ENCODE measurements at regions not wholly inside any gene's neighbourhood (a gene's known extent, or its start where the extent isn't known, plus 50 kb on each side); places are given as distances from the start of the nearest gene placed in this dataset.
A peak's percentile ranks its signal among the peaks of the same experiment; 100 is the strongest.

- DNase-seq (ENCODE audit: low read depth in 3 of 3, low spot score in 2 of 3) = no peak
Measured at GRCh38 chr5:30106596-30106995, 1086.9 kb upstream of the CDH6 start.

GRCh38 chr5:30104872-30105596, 1088.5 kb upstream of the CDH6 start:
- DNase-seq (ENCODE audit: low read depth in 3 of 3, low spot score in 2 of 3) = no peak

GRCh38 chr5:30103452-30104202, 1089.9 kb upstream of the CDH6 start:
- no peak for DNase-seq (ENCODE audit: low read depth in 3 of 3, low spot score in 2 of 3)

- no peak for DNase-seq (ENCODE audit: low read depth in 3 of 3, low spot score in 2 of 3)
Measured at GRCh38 chr5:30103052-30103451, 1090.4 kb upstream of the CDH6 start.

- DNase-seq (ENCODE audit: low read depth in 3 of 3, low spot score in 2 of 3) = no peak
Measured at GRCh38 chr5:30102185-30102584, 1091.3 kb upstream of the CDH6 start.

GRCh38 chr5:30100929-30101328, 1092.6 kb upstream of the CDH6 start:
- no peak for DNase-seq (ENCODE audit: low read depth in 3 of 3, low spot score in 2 of 3)

- DNase-seq (ENCODE audit: low read depth in 3 of 3, low spot score in 2 of 3) = no peak
Measured at GRCh38 chr5:30100148-30100713, 1093.3 kb upstream of the CDH6 start.

GRCh38 chr5:30099634-30100033, 1093.9 kb upstream of the CDH6 start:
- no peak for DNase-seq (ENCODE audit: low read depth in 3 of 3, low spot score in 2 of 3)

- no peak for DNase-seq (ENCODE audit: low read depth in 3 of 3, low spot score in 2 of 3)
Measured at GRCh38 chr5:30098940-30099339, 1094.5 kb upstream of the CDH6 start.

GRCh38 chr5:30092548-30092947, 1100.9 kb upstream of the CDH6 start:
- DNase-seq (ENCODE audit: low read depth in 3 of 3, low spot score in 2 of 3) = no peak

- DNase-seq (ENCODE audit: low read depth in 3 of 3, low spot score in 2 of 3) = no peak
Measured at GRCh38 chr5:30069441-30070263, 1123.8 kb upstream of the CDH6 start.

- no peak for DNase-seq (ENCODE audit: low read depth in 3 of 3, low spot score in 2 of 3)
Measured at GRCh38 chr5:30063503-30063902, 1130.0 kb upstream of the CDH6 start.

GRCh38 chr5:30051976-30052375, 1141.5 kb upstream of the CDH6 start:
- no peak for DNase-seq (ENCODE audit: low read depth in 3 of 3, low spot score in 2 of 3)

- DNase-seq (ENCODE audit: low read depth in 3 of 3, low spot score in 2 of 3) = no peak
Measured at GRCh38 chr5:30050056-30050815, 1143.2 kb upstream of the CDH6 start.

- no peak for DNase-seq (ENCODE audit: low read depth in 3 of 3, low spot score in 2 of 3)
Measured at GRCh38 chr5:30042677-30043076, 1150.8 kb upstream of the CDH6 start.

GRCh38 chr5:30041831-30042385, 1151.6 kb upstream of the CDH6 start:
- DNase-seq (ENCODE audit: low read depth in 3 of 3, low spot score in 2 of 3) = no peak

- no peak for DNase-seq (ENCODE audit: low read depth in 3 of 3, low spot score in 2 of 3)
Measured at GRCh38 chr5:30041291-30041690, 1152.2 kb upstream of the CDH6 start.

GRCh38 chr5:30040488-30041118, 1152.9 kb upstream of the CDH6 start:
- DNase-seq (ENCODE audit: low read depth in 3 of 3, low spot score in 2 of 3) = peak; percentile 16 to 41 (median 23)

GRCh38 chr5:30039379-30039778, 1154.1 kb upstream of the CDH6 start:
- no peak for DNase-seq (ENCODE audit: low read depth in 3 of 3, low spot score in 2 of 3)

GRCh38 chr5:30034870-30035269, 1158.6 kb upstream of the CDH6 start:
- no peak for DNase-seq (ENCODE audit: low read depth in 3 of 3, low spot score in 2 of 3)
